H9 (cell line): ENCODE measurements at regions not wholly inside any gene's neighbourhood (a gene's known extent, or its start where the extent isn't known, plus 50 kb on each side); places are given as distances from the start of the nearest gene placed in this dataset.

Source experiments
- DNase-seq: peaks from one replicate; pipeline ENCODE4 v3.0.0-alpha.2; 2017
- H2AFZ ChIP-seq: one replicate; pipeline ENCODE4 v1.6.1; 2013; ENCODE audit warnings: mild to moderate bottlenecking, low read length, control low read depth, moderate library complexity
- H2AK5ac ChIP-seq: 2 replicates; pipeline ENCODE4 v1.6.1; 2013; ENCODE audit warnings: low read length, control low read depth, mixed read lengths; ENCODE audit not compliant: insufficient read length
- H2BK120ac ChIP-seq: one replicate; pipeline ENCODE4 v1.6.1; 2013; ENCODE audit warnings: low read depth, mild to moderate bottlenecking, low read length, control low read depth, inconsistent platforms; ENCODE audit not compliant: poor library complexity, severe bottlenecking
- H2BK12ac ChIP-seq: 2 replicates; pipeline ENCODE4 v1.6.1; 2013; ENCODE audit warnings: low read length, control low read depth, mixed read lengths, low read depth; ENCODE audit not compliant: insufficient read length
- H2BK15ac ChIP-seq: 2 replicates; pipeline ENCODE4 v1.6.1; 2013; ENCODE audit warnings: low read depth, low read length, control low read depth
- H2BK20ac ChIP-seq: one replicate; pipeline ENCODE4 v1.6.1; 2013; ENCODE audit warnings: low read depth, mild to moderate bottlenecking, low read length, control low read depth, inconsistent platforms; ENCODE audit not compliant: poor library complexity, severe bottlenecking
- H2BK5ac ChIP-seq: 2 replicates; pipeline ENCODE4 v1.6.1; 2013; ENCODE audit warnings: low read length, control low read depth, mixed read lengths; ENCODE audit not compliant: insufficient read length
- H3K14ac ChIP-seq: 2 replicates; pipeline ENCODE4 v1.6.1; 2013; ENCODE audit warnings: low read length, control low read depth; ENCODE audit not compliant: insufficient read depth
- H3K18ac ChIP-seq: 2 replicates; pipeline ENCODE4 v1.6.1; 2013; ENCODE audit warnings: low read depth, mild to moderate bottlenecking, mixed read lengths, low read length, control low read depth; ENCODE audit not compliant: insufficient read length
- H3K23ac ChIP-seq: 2 replicates; pipeline ENCODE4 v1.6.1; 2013; ENCODE audit warnings: low read length, control low read depth, mixed read lengths, low read depth; ENCODE audit not compliant: insufficient read length
- H3K23me2 ChIP-seq: 2 replicates; pipeline ENCODE4 v1.6.1; 2013; ENCODE audit warnings: low read depth, mild to moderate bottlenecking, mixed read lengths, low read length, control low read depth; ENCODE audit not compliant: insufficient read length, poor library complexity, severe bottlenecking
- H3K27ac ChIP-seq: 2 replicates; pipeline ENCODE4 v1.5.1; 2013; ENCODE audit warnings: low read length, control low read depth, mixed read lengths, low read depth; ENCODE audit not compliant: insufficient read length
- H3K27me3 ChIP-seq: 2 replicates; pipeline ENCODE4 v1.6.1; 2013; ENCODE audit warnings: low read length, control low read depth, inconsistent platforms; ENCODE audit not compliant: insufficient read depth
- H3K4ac ChIP-seq: 2 replicates; pipeline ENCODE4 v1.6.1; 2013; ENCODE audit warnings: low read depth, mild to moderate bottlenecking, control low read depth, inconsistent platforms, low read length, moderate library complexity
- H3K4me1 ChIP-seq: 2 replicates; pipeline ENCODE4 v1.6.1; 2013; ENCODE audit warnings: low read length, control low read depth, inconsistent platforms; ENCODE audit not compliant: insufficient read depth
- H3K4me2 ChIP-seq: 2 replicates; pipeline ENCODE4 v1.6.1; 2013; ENCODE audit warnings: low read length, control low read depth, mixed read lengths; ENCODE audit not compliant: insufficient read length, insufficient read depth
- H3K56ac ChIP-seq: 2 replicates; pipeline ENCODE4 v1.6.1; 2013; ENCODE audit warnings: low read depth, mild to moderate bottlenecking, mixed read lengths, low read length, control low read depth; ENCODE audit not compliant: insufficient read length
- H3K79me1 ChIP-seq: 2 replicates; pipeline ENCODE4 v1.6.1; 2013; ENCODE audit warnings: low read depth, mild to moderate bottlenecking, moderate library complexity, low read length, control low read depth, inconsistent platforms; ENCODE audit not compliant: insufficient read depth, poor library complexity, severe bottlenecking
- H3K79me2 ChIP-seq: 2 replicates; pipeline ENCODE4 v1.6.1; 2013; ENCODE audit warnings: low read length, control low read depth, inconsistent platforms; ENCODE audit not compliant: insufficient read depth
- H3K9ac ChIP-seq: 2 replicates; pipeline ENCODE4 v1.6.1; 2013; ENCODE audit warnings: low read length, control low read depth, mixed read lengths; ENCODE audit not compliant: insufficient read length; ENCODE audit errors: extremely low read depth
- H3K9me3 ChIP-seq: one replicate; pipeline ENCODE4 v1.6.1; 2013; ENCODE audit warnings: low read depth, low read length, inconsistent platforms; ENCODE audit not compliant: control insufficient read depth
- H3T11ph ChIP-seq: one replicate; pipeline ENCODE4 v1.6.1; 2013; ENCODE audit warnings: mild to moderate bottlenecking, low read length, control low read depth, inconsistent platforms
- H4K20me1 ChIP-seq: one replicate; pipeline ENCODE4 v1.6.1; 2013; ENCODE audit not compliant: control insufficient read depth, insufficient read length, insufficient read depth
- H4K5ac ChIP-seq: 2 replicates; pipeline ENCODE4 v1.6.1; 2013; ENCODE audit warnings: low read depth, mild to moderate bottlenecking, mixed read lengths, low read length, control low read depth; ENCODE audit not compliant: insufficient read length
- H4K8ac ChIP-seq: replicated peaks from 2 replicates; pipeline ENCODE4 v1.6.1; 2013; ENCODE audit warnings: low read length, control low read depth, mixed read lengths, low read depth; ENCODE audit not compliant: insufficient read length
- H4K91ac ChIP-seq: 2 replicates; pipeline ENCODE4 v1.6.1; 2013; ENCODE audit warnings: low read depth, mild to moderate bottlenecking, moderate library complexity, mixed read lengths, low read length, control low read depth; ENCODE audit not compliant: insufficient read length
- H3K27ac Mint-ChIP-seq, 3 experiments: 2 replicates in 2 of 3; 3 replicates in 1 of 3; pipeline ENCODE4 v1.8.0; 2020 to 2021; ENCODE audit warnings: mixed read lengths in 3 of 3, mild to moderate bottlenecking in 1 of 3, moderate library complexity in 1 of 3
- H3K27me3 Mint-ChIP-seq: 2 replicates; pipeline ENCODE4 v1.8.0; 2021; ENCODE audit warnings: low read depth, mild to moderate bottlenecking, moderate library complexity, mixed read lengths
- H3K36me3 Mint-ChIP-seq, 3 experiments: 2 replicates in 2 of 3; 3 replicates in 1 of 3; pipeline ENCODE4 v1.8.0; 2020 to 2021; ENCODE audit warnings: low read depth in 3 of 3, mixed read lengths in 3 of 3; ENCODE audit not compliant: insufficient read depth in 1 of 3
- H3K4me1 Mint-ChIP-seq, 2 experiments: 2 replicates each; pipeline ENCODE4 v1.8.0; 2020; ENCODE audit warnings: mixed read lengths in 2 of 2
- H3K4me3 Mint-ChIP-seq, 2 experiments: 2 replicates in 1 of 2; 3 replicates in 1 of 2; pipeline ENCODE4 v1.8.0; 2020 to 2021; ENCODE audit warnings: mild to moderate bottlenecking in 2 of 2, mixed read lengths in 2 of 2, moderate library complexity in 1 of 2
- H3K9me3 Mint-ChIP-seq, 2 experiments: 2 replicates in 1 of 2; 3 replicates in 1 of 2; pipeline ENCODE4 v1.8.0; 2020; ENCODE audit warnings: mild to moderate bottlenecking in 2 of 2, mixed read lengths in 2 of 2, moderate library complexity in 1 of 2
- WGBS: extraction: QIAGEN DNeasy Blood & Tissue Kit; methylation state at CpG from one replicate; pipeline ENCODE4 v1.1.7; 2013; ENCODE audit warnings: missing lambda C conversion rate, low lambda C conversion rate, mixed read lengths; ENCODE audit not compliant: insufficient read length; ENCODE audit errors: extremely low coverage; 5-methylcytosine and 5-hydroxymethylcytosine counted together
- TF ChIP-seq, protein P1 (sequence below): fragments of 200-600 bp; sonication (generic); conservative IDR thresholded peaks from 3 replicates; pipeline ENCODE4 v1.8.0; 2021; ENCODE audit warnings: antibody characterized with exemption, mild to moderate bottlenecking

DNA sequence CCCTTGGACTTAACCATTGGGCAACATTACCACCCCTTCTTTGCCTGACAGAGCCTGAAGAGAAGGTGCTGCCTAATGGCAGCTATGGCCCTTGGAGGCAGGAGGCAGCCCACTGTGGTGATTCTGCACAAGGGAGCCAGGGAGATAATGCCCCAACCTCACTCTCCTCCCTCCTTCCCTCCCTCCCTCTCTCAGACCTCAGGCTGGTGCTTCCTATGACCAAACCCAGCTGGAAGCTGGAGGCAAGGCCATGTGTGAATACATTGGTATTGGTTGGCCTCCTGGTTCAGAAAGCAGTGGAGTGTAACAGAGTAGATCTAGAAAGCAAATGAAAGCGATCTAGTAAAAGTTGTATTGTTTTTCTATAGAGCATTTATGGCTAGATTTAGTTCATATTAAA lies 233.1 kb downstream of the CSNK2A3 start:
- Histone ChIP-seq H2BK15ac (no peak overlapping the region), H3K27ac (no peak overlapping the region), H4K8ac (no peak overlapping the region), H4K91ac (no peak overlapping the region), H4K5ac (no peak overlapping the region), H2AK5ac (no peak overlapping the region), H3K14ac (no peak overlapping the region), H2BK20ac (no peak overlapping the region), H3K23ac (no peak overlapping the region), H3K9me3 (no peaks in the 10 kb centered on the region), H3K79me2 (no peaks in the 10 kb centered on the region), H3T11ph (no peak overlapping the region), H2AFZ (no peak overlapping the region), H2BK120ac (no peak overlapping the region), H3K27me3 (no peaks in the 10 kb centered on the region), H4K20me1 (no peaks in the 10 kb centered on the region), H2BK12ac (no peak overlapping the region), H3K4me2 (no peak overlapping the region), H3K56ac (no peak overlapping the region), H3K9ac (no peak overlapping the region), H3K18ac (no peak overlapping the region), H3K79me1 (no peaks in the 10 kb centered on the region), H3K23me2 (no peaks in the 10 kb centered on the region), H3K4ac (no peak overlapping the region), H3K4me1 (no peaks in the 10 kb centered on the region), H2BK5ac (no peak overlapping the region)
- Mint-ChIP-seq H3K27me3 (no peaks in the 10 kb centered on the region; the same call in 1 of the 2 replicates), H3K4me3 (no peak overlapping the region), H3K27ac (no peak overlapping the region; a peak in 1 of 7 replicates), H3K4me1 (peaks cover 5 to 11% of the 10 kb centered on the region in 2 experiments; a peak in 3 of 4 replicates), H3K36me3 (no peaks in the 10 kb centered on the region), H3K9me3 (peaks cover 0 to 4% of the 10 kb centered on the region in 2 experiments; a peak in 3 of 5 replicates)
- no CpG with 5 or more reads among the region's 1 CpG for WGBS
- DNase-seq: peak; percentile 38
- TF ChIP-seq, protein P1, sequence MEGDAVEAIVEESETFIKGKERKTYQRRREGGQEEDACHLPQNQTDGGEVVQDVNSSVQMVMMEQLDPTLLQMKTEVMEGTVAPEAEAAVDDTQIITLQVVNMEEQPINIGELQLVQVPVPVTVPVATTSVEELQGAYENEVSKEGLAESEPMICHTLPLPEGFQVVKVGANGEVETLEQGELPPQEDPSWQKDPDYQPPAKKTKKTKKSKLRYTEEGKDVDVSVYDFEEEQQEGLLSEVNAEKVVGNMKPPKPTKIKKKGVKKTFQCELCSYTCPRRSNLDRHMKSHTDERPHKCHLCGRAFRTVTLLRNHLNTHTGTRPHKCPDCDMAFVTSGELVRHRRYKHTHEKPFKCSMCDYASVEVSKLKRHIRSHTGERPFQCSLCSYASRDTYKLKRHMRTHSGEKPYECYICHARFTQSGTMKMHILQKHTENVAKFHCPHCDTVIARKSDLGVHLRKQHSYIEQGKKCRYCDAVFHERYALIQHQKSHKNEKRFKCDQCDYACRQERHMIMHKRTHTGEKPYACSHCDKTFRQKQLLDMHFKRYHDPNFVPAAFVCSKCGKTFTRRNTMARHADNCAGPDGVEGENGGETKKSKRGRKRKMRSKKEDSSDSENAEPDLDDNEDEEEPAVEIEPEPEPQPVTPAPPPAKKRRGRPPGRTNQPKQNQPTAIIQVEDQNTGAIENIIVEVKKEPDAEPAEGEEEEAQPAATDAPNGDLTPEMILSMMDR: no peak
